Fibroblast of peridontal ligament (primary cell): ENCODE measurements at regions not wholly inside any gene's neighbourhood (a gene's known extent, or its start where the extent isn't known, plus 50 kb on each side); places are given as distances from the start of the nearest gene placed in this dataset.
"Not testable (repeated sequence)": the region's sequence is repeated elsewhere in the genome, so short reads cannot be mapped to it uniquely, and the experiment has no call there.

Experiments used
- DNase-seq: peaks from one replicate; pipeline ENCODE4 v3.0.0-alpha.2; 2010; ENCODE audit errors: extremely low read depth

DNA sequence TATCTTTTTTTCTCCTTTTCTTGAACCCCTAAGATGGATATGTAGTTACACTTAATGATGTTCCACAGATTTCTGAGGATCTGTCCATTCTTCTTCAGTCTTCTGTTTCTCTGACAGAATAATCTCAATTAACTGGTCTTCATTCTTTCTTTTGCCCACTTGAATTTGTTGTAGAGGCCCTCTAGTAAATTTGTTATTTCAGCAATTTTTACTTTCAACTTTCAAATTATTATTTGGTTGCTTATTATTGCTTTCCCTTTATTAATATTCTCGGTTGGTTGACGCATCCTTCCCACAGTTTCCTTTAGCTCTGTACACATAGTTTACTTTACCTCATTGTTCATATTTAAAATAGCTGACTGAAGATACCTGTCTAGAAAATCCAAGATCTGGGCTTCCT, 1013.7 kb upstream of the CNTN5 start:
- no peak for DNase-seq

DNA sequence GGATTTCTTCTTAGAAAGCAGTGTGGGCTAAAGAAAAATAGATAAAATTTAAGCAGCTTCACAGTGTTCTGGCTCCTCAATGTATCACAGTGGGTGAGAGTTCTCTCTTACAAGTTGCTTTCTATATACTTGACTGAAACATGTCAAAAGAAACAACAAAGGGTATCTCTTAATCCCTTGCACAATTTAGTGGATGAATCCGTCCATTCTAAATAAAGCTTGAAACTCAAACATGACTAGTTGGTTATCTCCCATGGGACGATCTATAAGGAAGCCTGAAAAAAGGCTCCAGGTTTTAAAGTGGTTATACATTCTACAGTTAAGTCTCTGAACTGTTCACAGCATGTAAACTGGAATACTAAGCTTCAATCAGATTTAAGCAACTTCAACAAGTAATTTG, 993.1 kb upstream of the CNTN5 start:
- no peak for DNase-seq

DNA sequence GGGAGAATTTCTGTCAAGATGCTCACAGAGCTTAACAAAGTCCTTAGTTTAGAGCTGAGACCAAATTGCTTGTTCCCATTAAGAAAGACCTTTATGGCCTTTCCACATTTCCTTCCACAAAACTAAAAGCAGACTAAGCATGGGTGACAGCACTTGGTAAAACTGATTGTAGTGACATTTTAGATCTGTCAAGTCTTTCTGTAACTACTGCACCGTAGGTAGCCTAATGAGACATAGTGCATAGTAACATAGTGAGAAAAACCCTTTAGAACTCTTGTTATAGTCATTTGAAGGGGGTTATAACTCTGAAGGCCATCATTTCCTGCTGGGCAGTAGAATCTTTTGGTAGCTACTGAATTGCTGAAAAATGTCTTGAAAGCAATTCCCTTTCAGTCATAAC, 990.9 kb upstream of the CNTN5 start:
- no peak for DNase-seq

DNA sequence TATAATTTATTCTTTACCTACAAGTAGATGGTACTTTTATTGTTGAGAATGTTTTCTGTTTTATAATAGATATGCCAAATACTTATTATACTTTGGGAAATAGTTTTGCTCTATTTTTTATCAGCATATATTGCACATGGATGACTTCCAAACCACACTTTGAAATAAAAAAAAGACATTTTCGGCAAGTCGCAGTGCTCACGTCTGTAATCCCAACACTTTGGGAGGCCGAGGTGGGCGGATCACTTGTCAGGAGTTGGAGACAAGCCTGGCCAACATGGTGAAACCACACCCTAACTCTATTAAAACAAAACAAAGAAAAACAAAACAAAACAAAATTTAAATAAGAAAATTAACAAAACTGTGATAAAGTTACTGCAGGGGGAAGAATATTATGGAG, 983.9 kb upstream of the CNTN5 start:
- DNase-seq, result no peak

DNA sequence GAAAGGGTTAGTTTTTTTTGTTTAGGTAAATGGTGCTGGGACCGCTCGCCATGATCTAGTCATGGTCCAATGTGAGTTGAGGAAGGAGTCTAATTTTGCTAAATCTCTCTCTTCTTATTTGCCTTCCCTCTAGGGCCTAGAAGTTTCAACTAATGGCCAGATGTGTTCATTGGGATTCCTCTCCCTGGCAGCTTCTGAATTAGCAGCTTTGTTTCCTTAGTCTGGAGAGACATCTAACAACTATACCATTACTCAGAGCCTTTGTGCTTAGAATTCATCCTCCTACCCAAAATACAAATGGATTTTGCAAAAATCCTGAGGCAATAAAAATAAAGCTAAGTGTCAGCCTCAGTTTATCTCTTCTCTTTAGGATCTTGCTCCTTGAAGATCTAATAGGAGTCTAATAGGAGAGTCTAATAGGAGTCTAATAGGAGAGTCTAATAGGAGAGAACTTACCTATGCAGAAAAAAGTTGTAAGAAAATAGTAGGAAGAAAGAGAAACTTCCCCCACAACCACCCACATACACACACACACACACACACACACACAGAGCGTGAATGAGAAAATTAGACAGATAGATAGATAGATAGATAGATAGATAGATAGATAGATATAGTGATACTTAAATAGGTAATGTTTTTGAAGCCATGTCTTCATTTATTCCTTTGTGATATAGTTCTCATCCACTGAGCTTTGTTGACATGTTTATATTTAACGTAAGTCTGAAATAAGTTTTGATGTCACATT, 980.5 kb upstream of the CNTN5 start:
- DNase-seq, result no peak

DNA sequence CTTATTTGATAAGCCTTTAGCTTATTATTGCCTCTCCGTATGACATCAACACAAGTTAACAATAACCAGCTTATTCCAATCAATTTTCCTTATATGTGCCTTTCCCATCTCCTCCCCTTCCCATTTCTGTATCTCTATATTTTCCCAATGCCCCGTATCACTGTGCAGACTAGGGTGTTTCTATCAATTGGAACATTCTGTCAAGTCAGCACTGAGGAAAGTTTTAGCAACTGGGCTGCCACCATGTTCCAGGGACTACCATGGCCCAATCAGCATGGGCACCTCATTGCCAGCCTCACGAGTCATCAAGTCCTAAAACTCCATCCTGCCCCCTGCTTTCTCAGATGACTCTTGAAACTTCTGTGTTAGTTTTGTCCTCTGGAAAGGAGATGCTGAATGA, 973.1 kb upstream of the CNTN5 start:
- no peak for DNase-seq

DNA sequence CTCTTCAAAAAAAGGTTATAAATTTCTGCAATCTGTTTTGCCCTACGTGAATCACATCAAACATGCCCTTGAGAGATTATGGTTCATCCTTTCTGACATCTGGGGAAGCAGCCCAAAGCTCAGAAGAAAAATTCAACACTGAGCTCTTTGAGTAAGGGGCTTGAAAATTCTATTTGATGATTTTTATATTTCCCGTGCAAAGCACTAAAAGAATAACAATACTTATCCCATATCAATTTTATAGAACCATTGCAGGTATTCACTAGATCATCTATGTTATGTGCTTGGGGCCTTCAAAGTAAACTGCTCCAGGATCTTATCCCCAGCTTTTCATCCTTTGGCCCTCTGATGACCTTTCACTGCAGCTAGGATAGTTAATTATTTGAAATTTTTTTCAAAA, 966.9 kb upstream of the CNTN5 start:
- DNase-seq, result no peak

DNA sequence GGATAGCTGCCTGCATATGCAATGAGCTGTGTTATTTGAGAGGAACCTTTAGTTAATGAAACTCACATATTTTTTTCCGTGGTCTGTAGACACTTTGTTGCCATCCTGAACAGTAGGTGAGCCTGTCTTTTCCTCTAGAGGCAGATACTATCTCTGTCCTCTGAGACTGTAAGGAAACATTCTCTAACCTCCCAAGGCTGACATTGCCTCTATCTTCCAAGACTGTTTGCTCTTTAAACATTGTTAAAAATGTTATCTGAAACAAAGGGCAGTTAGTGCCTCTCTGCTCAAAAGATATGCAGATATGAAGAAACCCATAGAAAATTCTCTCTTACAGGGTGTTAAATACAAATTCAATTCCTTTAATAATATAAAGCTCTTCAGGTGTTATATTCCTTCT, 963.8 kb upstream of the CNTN5 start:
- no peak for DNase-seq

DNA sequence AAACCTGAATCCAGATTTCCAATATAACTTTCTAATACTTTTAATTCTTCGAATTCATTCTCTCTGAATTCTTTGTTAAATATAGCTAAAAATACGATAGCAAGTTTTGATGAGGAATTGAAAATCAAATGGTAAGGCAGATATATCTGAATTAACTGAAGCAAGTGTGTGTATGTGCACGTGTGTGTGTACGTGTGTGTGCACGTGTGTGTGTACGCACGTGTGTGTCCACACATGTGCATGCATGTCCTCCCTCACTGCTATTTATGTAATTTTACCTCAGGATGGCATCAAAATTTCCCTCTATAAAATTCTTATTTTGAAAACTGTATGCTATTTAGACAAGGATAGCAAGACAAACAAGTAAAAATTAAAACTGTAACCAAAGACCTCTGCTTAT, 961.3 kb upstream of the CNTN5 start:
- no peak for DNase-seq

DNA sequence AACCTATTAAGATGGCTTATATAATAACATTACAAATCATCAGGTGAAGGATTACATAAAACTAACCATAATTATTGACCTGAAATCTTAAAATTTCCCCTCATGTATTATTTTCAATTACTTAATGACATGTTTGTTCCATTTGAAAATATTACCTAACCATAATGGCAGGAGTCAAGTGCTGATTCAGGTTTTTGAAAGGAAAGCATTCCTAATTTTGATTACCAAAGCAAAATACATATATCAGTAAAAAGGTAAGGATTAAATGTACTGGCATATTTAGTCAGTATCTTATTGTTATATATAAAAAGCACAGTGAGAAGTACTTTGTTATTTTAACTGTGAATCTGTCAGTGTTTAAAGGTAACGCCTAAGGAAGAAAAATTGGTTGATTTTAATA, 960.0 kb upstream of the CNTN5 start:
- no peak for DNase-seq

DNA sequence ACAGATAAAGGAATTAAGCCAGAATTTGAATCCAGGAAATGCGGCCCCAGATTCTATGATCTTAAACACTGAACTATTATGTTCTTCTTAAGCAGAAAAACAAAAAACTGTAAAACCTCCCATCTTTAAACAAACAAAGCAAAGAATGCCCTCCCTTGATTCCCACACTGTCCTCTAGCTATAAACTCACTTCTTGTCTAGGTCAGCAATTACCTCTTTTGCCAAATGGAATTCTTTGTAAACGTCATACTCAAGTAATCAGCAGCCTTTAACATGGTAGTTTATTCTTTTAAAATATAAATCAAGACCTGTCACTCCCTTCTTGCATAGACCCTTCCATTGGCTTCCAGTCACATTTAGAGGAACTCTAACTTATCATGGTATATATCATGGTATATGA, 958.9 kb upstream of the CNTN5 start:
- no peak for DNase-seq

DNA sequence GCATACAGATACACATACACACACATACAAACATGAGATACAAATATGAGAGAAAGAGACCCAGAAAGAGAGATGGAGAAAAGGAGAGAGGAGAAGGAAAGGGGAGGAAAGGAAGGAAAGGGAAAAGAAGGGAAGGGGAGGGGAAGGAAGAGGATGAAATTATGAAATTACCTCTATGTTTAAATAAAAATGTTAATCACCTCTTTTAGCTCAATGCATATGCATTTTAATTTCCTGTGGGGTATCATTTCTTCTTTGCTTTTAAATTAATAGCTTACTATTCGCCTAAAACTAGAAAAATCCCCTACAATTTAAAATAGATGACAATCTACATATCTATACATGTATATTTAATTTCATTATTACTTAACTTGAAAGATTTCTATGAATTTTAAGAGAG, 958.0 kb upstream of the CNTN5 start:
- DNase-seq, result no peak

DNA sequence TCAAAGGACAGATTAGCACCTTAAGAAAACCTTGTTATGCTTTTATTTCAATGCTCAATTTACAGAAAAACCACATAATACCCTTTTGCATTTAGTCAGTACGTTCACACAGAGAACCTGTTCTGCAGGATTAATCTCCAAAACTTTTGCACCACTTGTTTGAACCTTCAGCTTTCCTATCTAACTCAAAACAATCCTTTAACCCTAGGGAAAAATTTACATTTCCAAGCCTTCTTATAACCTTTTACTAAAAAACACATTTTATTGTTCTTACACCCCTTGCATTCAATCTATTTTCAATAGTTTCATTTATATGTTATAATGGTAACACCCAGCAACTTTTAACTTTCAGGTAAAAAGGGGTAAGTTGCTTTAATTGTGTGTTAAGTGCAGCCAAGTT, 952.5 kb upstream of the CNTN5 start:
- DNase-seq, result no peak

DNA sequence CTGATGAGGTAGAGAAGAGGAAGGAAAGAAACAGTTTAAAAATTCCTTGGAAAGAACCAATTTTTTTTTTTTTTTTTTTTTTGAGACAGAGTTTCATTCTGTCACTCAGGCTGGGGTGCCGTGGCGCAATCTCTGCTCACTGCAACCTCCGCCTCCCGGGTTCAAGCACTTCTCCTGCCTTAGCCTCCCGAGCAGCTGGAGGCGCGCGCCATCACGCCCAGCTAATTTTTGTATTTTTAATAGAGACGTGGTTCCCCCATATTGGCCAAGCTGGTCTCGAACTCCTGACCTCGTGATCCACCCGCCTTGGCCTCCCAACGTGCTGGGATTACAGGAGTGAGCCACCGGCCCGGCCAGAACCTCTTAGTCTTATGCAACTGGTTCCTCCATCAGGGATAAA, 951.6 kb upstream of the CNTN5 start:
- DNase-seq, result not testable (repeated sequence)

DNA sequence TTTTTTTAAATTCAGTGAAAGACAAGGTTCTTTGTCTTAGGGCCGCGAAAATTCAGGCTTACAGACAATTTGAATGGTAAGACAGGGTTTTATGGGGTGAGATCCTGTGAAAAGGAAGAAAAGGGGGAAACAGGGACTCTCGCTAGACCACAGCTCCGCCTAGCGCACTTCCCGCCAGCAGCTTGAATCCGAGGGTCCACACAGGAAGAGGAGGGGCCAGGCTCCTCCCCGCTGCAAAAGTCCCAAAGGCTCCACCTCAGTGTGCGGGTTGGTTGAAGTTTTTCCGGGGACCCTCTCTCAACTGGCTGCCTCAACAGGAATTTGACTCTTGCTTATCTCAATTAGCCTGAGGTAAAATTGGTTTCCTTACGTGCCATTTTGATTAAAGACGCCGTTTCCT, 950.9 kb upstream of the CNTN5 start:
- no peak for DNase-seq

DNA sequence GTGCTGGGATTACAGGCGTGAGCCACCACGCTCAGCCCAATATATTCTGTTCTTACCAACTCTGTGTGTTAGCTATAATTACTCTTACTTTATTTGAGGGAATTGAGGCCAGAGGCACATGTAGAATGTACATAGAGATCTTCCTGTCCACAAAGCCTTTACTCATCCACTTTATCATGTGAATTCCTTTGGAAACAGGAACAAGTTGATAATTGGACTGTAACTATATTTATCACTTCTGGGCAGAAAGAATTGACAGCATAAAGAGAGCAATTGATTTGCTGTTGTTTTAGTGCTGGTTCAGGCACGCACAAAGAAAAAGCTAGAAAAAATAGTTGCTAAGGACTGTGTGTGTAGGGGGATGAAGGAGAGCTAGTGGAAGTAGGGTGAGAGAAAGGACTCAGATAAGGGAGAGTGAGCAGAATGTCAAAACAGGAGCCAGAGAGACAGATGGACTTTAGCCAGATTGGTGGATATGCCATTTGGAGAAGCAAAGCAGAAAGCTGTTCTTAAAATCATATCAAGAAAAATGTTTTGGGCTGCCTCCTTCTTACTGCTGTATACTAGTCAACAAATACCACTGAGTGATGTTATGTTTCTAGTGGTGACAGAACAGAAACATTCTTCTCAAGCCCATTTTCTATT, 929.8 kb upstream of the CNTN5 start:
- no peak for DNase-seq

DNA sequence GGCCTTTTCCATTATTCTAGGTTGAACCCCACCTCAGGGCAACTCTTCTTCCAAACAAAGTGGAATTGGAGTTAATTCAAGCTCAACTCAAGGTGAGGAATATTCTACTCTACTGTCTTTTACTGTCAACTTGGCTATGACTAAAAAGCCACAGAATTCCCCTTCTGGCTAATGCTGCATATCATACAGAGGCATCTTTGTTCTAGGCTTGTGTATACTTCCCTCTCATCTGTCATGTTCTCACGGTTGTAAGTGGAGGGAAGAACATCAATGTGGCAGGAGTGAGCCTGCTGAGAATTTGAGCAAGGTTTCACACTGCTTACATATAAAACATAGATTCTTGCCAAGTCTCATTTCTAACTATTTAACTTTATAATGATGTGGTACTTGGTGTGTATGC, 921.4 kb upstream of the CNTN5 start:
- no peak for DNase-seq

DNA sequence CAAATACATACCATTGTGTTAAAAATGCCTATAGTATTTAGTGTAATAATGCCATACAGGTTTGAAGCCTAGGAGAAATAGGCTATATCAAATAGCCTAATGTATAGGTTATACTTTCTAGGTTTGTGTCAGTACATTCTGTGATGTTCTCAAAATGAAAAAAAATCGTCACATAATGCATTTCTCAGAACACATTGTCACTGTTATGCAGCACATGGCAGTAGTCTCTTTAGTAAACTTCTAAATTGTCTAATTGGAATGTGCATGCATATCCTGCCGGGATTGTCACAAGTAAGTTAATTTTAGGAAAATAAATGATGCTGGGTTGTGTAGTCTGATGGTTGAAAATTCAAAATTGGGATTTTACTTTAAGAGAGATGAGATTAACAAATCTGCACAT, 920.1 kb upstream of the CNTN5 start:
- DNase-seq, result no peak

DNA sequence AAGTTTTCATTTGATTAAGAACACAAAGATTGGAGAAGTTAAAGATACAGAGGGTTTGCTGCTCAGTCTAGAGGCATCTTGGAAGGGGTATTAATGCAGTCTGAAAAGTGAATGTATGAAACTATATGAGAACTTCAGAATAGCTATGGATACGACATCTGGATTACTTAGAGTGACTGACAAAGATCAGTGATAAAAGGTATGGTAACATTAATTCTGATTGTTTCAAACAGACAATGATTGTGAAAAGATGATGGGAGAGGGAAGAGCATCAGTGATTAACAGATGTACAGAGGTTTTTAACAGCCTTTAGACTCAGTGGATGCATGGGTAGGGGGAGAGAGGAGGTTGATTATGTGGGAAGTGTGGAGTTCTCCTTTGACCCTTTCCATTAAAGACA, 919.4 kb upstream of the CNTN5 start:
- no peak for DNase-seq

DNA sequence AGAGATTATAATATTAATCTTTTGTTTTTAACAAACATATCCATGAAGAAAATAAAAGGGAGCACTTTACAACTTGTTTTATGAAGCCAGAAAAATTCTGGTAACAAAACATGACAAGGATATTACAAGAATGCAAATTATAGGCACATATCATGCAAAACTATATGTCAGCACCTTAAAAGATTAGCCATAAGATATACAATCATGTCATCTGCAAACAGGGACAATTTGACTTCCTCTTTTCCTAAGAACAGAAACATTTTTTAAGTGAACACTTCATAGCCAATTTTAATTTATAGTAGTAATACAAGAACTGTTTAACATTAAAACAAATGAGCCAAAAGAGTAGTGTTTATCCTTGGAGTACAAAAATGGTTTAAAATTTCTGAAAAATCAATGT, 916.5 kb upstream of the CNTN5 start:
- DNase-seq, result no peak

DNA sequence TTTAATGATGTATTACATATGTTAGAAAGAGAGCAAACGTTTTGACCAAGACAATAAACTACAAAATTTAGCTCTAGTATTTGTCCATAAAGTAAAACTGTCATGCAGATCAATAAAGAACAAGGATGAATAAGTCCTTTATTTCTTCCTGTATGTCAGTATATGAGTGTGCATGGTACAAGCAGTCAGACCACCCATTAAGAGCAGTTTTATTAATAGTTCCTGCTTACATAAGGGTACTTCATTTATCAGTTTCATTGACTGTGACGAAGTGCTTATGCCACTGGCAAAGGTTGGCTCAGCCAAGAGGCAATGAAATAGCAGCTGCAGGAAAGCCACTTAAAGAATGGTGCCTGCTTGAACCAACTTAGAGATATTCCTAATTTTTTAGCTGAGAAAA, 913.0 kb upstream of the CNTN5 start:
- no peak for DNase-seq

DNA sequence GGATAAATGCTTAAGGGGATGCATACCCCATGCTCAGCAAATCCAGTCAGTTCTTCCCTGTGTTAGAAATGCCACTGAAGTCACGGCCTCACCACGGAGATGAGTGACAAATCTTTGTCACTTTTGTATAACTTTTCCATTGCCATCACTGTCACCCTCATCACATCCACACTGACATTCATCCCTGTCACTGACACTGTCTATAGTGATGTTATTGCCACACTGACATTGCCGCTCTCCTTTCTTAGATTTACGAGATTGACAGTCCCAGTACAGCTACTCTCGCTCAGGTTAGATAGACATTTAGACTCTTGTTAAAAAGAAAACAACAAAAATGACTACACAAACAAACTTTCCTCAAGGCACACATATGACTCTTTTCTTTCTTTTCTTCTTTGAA, 910.7 kb upstream of the CNTN5 start:
- DNase-seq, result no peak

DNA sequence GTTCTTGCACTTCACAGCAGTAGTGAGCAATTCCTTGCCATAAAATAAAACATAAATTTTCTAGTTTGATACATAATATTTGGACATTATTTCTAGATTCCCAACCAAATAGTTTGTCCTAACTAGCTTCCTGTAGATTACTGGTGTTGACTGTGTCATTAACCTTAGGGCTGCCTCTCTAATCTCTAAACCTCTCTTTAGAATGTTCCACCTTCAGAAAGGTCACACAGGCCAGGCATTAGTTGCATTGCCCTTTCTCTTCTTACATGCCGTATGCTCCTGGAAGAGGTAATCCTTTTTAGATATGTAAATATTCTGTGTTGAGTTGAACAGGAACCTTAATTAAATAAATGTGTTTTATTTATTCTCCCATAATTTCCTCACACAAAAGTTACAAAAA, 904.9 kb upstream of the CNTN5 start:
- no peak for DNase-seq

DNA sequence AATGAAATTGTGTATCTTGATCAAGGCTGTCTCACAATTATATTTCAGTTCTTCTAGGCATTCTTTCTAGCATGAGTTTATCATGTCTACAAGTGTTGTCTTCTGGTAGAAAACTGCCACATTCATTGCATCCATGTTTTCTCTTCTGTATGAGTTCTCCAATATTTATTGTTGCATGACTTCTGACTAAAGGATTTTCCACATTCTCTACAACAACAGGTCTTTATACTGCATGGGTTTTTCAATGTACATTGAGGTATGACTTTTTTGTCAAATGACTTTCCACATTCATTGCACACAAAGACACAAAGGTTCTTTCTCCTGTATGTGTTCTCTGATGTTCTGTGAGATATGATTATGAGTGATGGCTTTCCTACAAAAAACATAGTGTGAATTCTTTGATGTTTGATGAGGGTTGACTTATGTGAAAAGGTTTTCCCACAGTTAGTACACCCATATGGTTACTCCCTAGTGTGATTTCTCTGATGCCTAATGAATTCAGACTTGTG, 890.6 kb upstream of the CNTN5 start:
- DNase-seq, result no peak
